ENCODE measurements at regions not wholly inside any gene's neighbourhood (a gene's known extent, or its start where the extent isn't known, plus 50 kb on each side); places are given as distances from the start of the nearest gene placed in this dataset.

DNA sequence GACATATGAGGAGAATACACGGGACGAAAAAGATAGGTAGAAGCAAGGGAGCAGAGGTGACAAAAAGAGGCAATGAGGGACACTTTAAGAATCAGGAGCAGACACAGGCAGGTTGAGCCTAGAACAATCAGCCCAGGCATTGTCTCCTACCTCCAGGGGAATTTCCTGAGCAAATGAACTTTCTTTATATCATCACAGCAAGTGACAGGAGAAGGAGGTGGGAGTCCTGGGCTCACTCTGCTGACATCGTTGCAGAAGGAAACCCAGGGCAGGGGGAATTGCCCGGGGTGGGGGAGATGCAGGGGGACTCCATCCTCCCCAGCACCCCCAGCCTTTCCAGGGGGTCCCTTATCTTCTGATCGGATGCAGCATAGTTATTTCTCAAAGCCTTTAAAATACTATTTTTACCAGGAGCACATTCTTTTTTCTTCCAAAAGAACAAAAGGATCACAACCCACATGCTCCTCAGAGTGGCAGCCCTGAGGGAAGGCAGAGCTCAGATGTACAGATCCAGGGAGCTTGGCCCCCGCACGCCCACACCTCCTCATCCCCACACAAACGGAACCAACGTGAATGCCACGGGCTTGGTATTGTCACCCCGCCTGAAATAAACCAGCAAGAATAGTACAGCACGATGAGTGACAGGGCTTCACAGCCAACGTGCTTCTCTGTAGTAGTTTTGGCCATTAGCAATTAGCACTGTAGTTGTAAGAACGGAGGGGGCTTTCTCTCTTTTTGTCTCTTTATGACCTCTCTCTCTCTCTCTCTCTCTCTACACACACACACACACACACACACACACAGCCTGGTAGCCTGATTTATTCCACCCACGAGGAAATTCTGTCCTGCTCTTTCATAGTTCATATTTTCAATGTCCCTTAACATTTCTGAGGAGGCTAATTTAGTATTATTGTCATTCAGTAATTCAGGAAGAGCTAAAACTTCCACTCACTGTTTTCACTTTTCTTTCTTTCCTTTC is 169.5 kb upstream of the UBL3 start:
- 63 to 100% methylated on average over 1 to 14 of the region's 15 CpGs for WGBS, 2 donors (ENCODE audit: low coverage in 1 of 2)

DNA sequence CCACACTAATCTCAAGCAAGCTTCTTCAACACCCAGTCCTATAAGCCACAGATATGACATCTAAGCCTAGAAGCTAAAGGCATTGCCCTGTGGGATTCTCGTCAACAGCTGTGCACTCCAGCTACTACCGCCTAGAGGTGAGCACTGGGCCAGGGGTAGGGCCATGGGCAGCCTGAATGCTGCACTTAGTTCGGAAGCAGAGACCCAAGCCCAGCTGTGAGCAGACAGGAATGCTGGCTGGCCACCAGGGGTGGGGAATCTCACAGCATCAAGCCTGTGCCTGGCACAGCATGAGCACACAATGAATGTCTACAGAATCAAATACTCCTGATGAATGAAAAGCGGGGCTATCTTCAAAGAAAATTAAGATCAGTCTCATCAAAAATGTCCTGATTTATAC is 167.5 kb upstream of the UBL3 start:
- 58 to 62% methylated on average over 2 to 3 of the region's 4 CpGs for WGBS, 2 donors (ENCODE audit: low coverage in 1 of 2)

More for the DNA sequence above, 169.5 kb upstream of the UBL3 start:
- ATAC-seq, result no peak
- no peaks in the 10 kb centered on the region for H3K9me3 ChIP-seq
- H3K4me3 ChIP-seq, result no peak overlapping the region
- H3K27me3 ChIP-seq, result no peaks in the 10 kb centered on the region
- H3K27ac ChIP-seq, result no peak overlapping the region
- no peaks in the 10 kb centered on the region for H3K4me1 ChIP-seq
- H3K36me3 ChIP-seq, result no peaks in the 10 kb centered on the region
- no peak for TF ChIP-seq POLR2AphosphoS5 (IDR thresholded peaks at IDR 0.05)
- TF ChIP-seq EP300 (IDR thresholded peaks at IDR 0.05), result no peak
- TF ChIP-seq, protein P1, sequence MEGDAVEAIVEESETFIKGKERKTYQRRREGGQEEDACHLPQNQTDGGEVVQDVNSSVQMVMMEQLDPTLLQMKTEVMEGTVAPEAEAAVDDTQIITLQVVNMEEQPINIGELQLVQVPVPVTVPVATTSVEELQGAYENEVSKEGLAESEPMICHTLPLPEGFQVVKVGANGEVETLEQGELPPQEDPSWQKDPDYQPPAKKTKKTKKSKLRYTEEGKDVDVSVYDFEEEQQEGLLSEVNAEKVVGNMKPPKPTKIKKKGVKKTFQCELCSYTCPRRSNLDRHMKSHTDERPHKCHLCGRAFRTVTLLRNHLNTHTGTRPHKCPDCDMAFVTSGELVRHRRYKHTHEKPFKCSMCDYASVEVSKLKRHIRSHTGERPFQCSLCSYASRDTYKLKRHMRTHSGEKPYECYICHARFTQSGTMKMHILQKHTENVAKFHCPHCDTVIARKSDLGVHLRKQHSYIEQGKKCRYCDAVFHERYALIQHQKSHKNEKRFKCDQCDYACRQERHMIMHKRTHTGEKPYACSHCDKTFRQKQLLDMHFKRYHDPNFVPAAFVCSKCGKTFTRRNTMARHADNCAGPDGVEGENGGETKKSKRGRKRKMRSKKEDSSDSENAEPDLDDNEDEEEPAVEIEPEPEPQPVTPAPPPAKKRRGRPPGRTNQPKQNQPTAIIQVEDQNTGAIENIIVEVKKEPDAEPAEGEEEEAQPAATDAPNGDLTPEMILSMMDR (IDR thresholded peaks at IDR 0.05), result no peak
- TF ChIP-seq POLR2A (IDR thresholded peaks at IDR 0.05), result no peak

DNA sequence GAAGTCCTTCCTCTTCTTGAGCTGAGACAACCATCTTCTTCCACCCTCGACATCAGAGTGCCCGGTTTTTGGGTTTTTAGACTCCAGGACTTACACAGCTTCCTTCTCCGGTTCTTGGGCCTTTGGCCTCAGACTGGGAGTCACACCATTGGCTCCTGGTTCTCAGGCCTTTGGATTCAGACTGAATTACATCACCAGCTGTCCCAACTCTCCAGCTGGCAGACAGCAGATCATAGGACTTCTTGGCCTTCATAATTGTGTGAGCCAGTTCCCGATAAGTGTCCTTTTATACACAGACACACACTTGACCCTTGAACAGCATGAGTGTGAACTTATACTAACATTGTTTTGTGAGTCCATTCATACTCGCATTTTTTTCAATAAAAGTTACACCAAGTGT is 166.0 kb upstream of the UBL3 start:
- TF ChIP-seq, protein P1 (IDR thresholded peaks at IDR 0.05), result no peak
- Histone ChIP-seq H3K27ac (no peak overlapping the region), H3K9me3 (no peaks in the 10 kb centered on the region), H3K4me1 (no peaks in the 10 kb centered on the region), H3K27me3 (peaks cover 6% of the 10 kb centered on the region), H3K36me3 (no peaks in the 10 kb centered on the region), H3K4me3 (no peak overlapping the region)
- 35 to 60% methylated on average over 1 to 4 of the region's 5 CpGs for WGBS, 2 donors (ENCODE audit: low coverage in 1 of 2)
- peak; percentile 82 for ATAC-seq

More for the DNA sequence above, 167.5 kb upstream of the UBL3 start:
- Histone ChIP-seq H3K4me1 (no peaks in the 10 kb centered on the region), H3K27me3 (peaks cover 6% of the 10 kb centered on the region), H3K36me3 (no peaks in the 10 kb centered on the region), H3K9me3 (no peaks in the 10 kb centered on the region), H3K4me3 (no peak overlapping the region), H3K27ac (no peak overlapping the region)
- TF ChIP-seq EP300 (IDR thresholded peaks at IDR 0.05) (no peak), POLR2AphosphoS5 (IDR thresholded peaks at IDR 0.05) (no peak), POLR2A (IDR thresholded peaks at IDR 0.05) (no peak)
- TF ChIP-seq, protein P1 (IDR thresholded peaks at IDR 0.05), result no peak
- ATAC-seq, result no peak

DNA sequence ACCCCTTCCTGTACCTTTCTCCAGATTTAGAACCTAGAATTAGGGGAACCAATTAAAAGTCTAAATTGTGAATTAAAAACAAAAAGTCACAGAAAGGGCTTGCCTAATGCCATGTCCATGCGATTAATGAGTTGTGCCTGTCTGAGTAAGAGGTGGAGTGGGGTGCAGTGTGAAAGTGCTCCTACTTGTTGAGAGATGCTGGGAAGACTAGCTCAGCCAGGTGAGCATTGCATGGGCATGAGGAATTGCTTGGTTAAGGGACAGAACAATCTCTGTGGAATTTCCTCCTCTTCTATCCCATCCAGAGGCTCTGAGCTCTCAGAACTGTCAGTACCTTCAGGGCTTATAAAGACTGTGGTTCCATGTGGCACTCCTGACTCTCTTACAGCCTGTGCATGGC is 159.0 kb upstream of the UBL3 start:
- Histone ChIP-seq H3K27ac (no peak overlapping the region), H3K36me3 (no peaks in the 10 kb centered on the region), H3K27me3 (peaks cover 6% of the 10 kb centered on the region), H3K4me3 (no peak overlapping the region), H3K9me3 (no peaks in the 10 kb centered on the region), H3K4me1 (no peaks in the 10 kb centered on the region)
- 100% methylated on average over 1 of the region's 1 CpG; no CpG with 5 or more reads in 1 of the 2 donors for WGBS, 2 donors (ENCODE audit: low coverage in 1 of 2)
- ATAC-seq, result no peak
- TF ChIP-seq POLR2AphosphoS5 (IDR thresholded peaks at IDR 0.05) (no peak), POLR2A (IDR thresholded peaks at IDR 0.05) (no peak), EP300 (IDR thresholded peaks at IDR 0.05) (no peak)
- TF ChIP-seq, protein P1 (IDR thresholded peaks at IDR 0.05), result no peak

DNA sequence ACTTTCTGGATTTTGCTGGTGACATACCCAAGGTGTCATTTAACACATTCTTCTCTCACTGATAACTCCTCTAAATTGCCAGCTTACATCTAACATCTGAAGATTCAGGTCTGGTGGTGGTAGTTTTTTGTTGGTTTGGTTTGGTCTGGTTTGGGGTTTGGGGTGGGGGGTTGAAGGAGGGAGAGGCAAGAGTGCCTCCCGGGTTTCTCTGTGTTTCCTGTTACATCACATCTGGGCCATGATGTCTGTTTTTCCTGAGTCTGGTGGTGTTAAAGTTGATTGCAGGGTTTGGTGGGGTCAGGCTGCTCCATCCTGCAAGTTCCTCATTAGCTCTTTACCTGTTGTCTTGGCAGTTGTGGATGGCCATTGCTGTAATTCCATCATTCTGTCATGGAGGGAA is 155.8 kb upstream of the UBL3 start:
- no peak overlapping the region for H3K27ac ChIP-seq
- no peaks in the 10 kb centered on the region for H3K4me1 ChIP-seq
- no peaks in the 10 kb centered on the region for H3K9me3 ChIP-seq
- no peak overlapping the region for H3K4me3 ChIP-seq
- no peaks in the 10 kb centered on the region for H3K27me3 ChIP-seq
- 13% methylated on average over 1 of the region's 1 CpG; no CpG with 5 or more reads in 1 of the 2 donors for WGBS, 2 donors (ENCODE audit: low coverage in 1 of 2)
- H3K36me3 ChIP-seq, result no peaks in the 10 kb centered on the region
- no peak for ATAC-seq
- TF ChIP-seq, protein P1 (IDR thresholded peaks at IDR 0.05), result no peak
- TF ChIP-seq POLR2AphosphoS5 (IDR thresholded peaks at IDR 0.05), result no peak
- no peak for TF ChIP-seq POLR2A (IDR thresholded peaks at IDR 0.05)
- TF ChIP-seq EP300 (IDR thresholded peaks at IDR 0.05), result no peak
